SU-DHL-6 (cell line): ENCODE measurements at regions not wholly inside any gene's neighbourhood (a gene's known extent, or its start where the extent isn't known, plus 50 kb on each side); places are given as distances from the start of the nearest gene placed in this dataset.
"Not testable (repeated sequence)": the region's sequence is repeated elsewhere in the genome, so short reads cannot be mapped to it uniquely, and the experiment has no call there.

ENCODE experiments used
- H2AFZ ChIP-seq: fragments of 200-600 bp; sonication (generic); 2 replicates; pipeline ENCODE4 v1.6.1; 2014; ENCODE audit warnings: low read depth, mild to moderate bottlenecking, moderate library complexity, mixed read lengths, antibody characterized with exemption, low read length; ENCODE audit not compliant: severe bottlenecking
- H3F3A ChIP-seq: fragments of 200-600 bp; shearing (Covaris generic); 2 replicates; pipeline ENCODE4 v1.6.0; 2016; ENCODE audit warnings: antibody characterized with exemption, mild to moderate bottlenecking; ENCODE audit not compliant: insufficient read depth
- H3K27ac ChIP-seq: fragments of 200-600 bp; sonication (generic); 2 replicates; pipeline ENCODE4 v1.5.1; 2016; ENCODE audit warnings: low read depth, mild to moderate bottlenecking, low read length, moderate library complexity, mixed read lengths
- H3K27me3 ChIP-seq: fragments of 200-600 bp; sonication (generic), shearing (Covaris generic); 2 replicates; pipeline ENCODE4 v1.6.0; 2014; ENCODE audit warnings: mild to moderate bottlenecking, low read length
- H3K36me3 ChIP-seq: fragments of 200-600 bp; sonication (generic); 2 replicates; pipeline ENCODE4 v1.6.1; 2014; ENCODE audit warnings: mild to moderate bottlenecking, low read length, mixed read lengths
- H3K4me2 ChIP-seq: fragments of 300-600, 200-600 bp; shearing (Covaris generic), sonication (generic); 2 replicates; pipeline ENCODE4 v1.6.0; 2014; ENCODE audit warnings: low read length, low read depth, mild to moderate bottlenecking; ENCODE audit not compliant: poor library complexity, severe bottlenecking
- H3K4me3 ChIP-seq: fragments of 200-600 bp; sonication (generic); 2 replicates; pipeline ENCODE4 v1.5.1; 2014; ENCODE audit warnings: antibody characterized with exemption, low read length, mild to moderate bottlenecking, mixed read lengths; ENCODE audit not compliant: insufficient read depth, poor library complexity, severe bottlenecking
- H3K79me2 ChIP-seq: fragments of 200-600 bp; sonication (generic); 2 replicates; pipeline ENCODE4 v1.6.1; 2014; ENCODE audit warnings: mild to moderate bottlenecking, low read length, moderate library complexity; ENCODE audit not compliant: insufficient read depth
- H3K9ac ChIP-seq: fragments of 200-600 bp; sonication (generic); 2 replicates; pipeline ENCODE4 v1.7.0; 2014; ENCODE audit warnings: mild to moderate bottlenecking, low read length
- H3K9me2 ChIP-seq: fragments of 200-600 bp; sonication (generic); replicated peaks from 2 replicates; pipeline ENCODE4 v1.6.1; 2014; ENCODE audit warnings: low read length; ENCODE audit not compliant: insufficient read depth
- H3K9me3 ChIP-seq: fragments of 200-600 bp; sonication (generic); 2 replicates; pipeline ENCODE4 v1.6.1; 2014; ENCODE audit warnings: low read length, mixed read lengths; ENCODE audit not compliant: insufficient read depth
- H4K20me1 ChIP-seq: fragments of 200-600 bp; sonication (generic); 2 replicates; pipeline ENCODE4 v1.6.1; 2014; ENCODE audit warnings: low read depth, mild to moderate bottlenecking, antibody characterized with exemption, low read length, moderate library complexity, mixed read lengths
- EZH2phosphoT487 ChIP-seq: fragments of 200-600 bp; sonication (generic), shearing (Covaris generic); conservative IDR thresholded peaks from 2 replicates; pipeline ENCODE4 v1.6.1; 2018; ENCODE audit warnings: mild to moderate bottlenecking, antibody characterized with exemption, low read length, moderate library complexity, mixed read lengths
- TF ChIP-seq, protein P1 (sequence below): fragments of 200-600 bp; sonication (generic); IDR thresholded peaks from one replicate; pipeline ENCODE4 v1.5.1; 2017; ENCODE audit warnings: antibody characterized with exemption, mild to moderate bottlenecking, low read length, moderate library complexity; ENCODE audit not compliant: insufficient read depth, poor library complexity, severe bottlenecking

DNA sequence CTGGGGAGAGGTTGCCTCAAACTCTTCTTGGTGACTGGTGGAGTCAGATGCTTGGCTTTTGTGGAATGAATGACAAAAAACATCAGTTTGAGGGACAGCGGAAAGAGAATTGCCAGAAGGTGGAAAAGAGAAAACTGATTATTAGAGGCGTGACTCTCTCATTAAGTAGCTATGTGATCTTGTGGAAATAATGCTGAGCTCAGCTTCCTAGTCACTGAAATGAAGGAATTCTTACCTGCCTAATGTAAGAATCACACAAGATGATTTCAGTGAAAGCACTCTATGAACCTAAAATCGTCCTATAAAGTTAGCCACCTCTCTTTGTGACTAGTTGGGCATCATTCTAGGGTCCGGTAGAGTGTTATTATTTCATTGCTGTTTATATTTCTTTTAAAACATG, 498.8 kb downstream of the TMEM135 start:
- Histone ChIP-seq H3K27ac (no peak overlapping the region), H3K4me2 (no peak overlapping the region), H2AFZ (no peak overlapping the region), H3K9me2 (no peaks in the 10 kb centered on the region), H3F3A (no peaks in the 10 kb centered on the region), H3K27me3 (no peaks in the 10 kb centered on the region), H3K9ac (no peak overlapping the region), H3K36me3 (no peaks in the 10 kb centered on the region), H3K4me3 (no peak overlapping the region), H3K79me2 (no peaks in the 10 kb centered on the region), H3K9me3 (no peaks in the 10 kb centered on the region), H4K20me1 (no peaks in the 10 kb centered on the region)
- TF ChIP-seq, protein P1, sequence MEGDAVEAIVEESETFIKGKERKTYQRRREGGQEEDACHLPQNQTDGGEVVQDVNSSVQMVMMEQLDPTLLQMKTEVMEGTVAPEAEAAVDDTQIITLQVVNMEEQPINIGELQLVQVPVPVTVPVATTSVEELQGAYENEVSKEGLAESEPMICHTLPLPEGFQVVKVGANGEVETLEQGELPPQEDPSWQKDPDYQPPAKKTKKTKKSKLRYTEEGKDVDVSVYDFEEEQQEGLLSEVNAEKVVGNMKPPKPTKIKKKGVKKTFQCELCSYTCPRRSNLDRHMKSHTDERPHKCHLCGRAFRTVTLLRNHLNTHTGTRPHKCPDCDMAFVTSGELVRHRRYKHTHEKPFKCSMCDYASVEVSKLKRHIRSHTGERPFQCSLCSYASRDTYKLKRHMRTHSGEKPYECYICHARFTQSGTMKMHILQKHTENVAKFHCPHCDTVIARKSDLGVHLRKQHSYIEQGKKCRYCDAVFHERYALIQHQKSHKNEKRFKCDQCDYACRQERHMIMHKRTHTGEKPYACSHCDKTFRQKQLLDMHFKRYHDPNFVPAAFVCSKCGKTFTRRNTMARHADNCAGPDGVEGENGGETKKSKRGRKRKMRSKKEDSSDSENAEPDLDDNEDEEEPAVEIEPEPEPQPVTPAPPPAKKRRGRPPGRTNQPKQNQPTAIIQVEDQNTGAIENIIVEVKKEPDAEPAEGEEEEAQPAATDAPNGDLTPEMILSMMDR, result no peak
- TF ChIP-seq EZH2phosphoT487, result no peak

DNA sequence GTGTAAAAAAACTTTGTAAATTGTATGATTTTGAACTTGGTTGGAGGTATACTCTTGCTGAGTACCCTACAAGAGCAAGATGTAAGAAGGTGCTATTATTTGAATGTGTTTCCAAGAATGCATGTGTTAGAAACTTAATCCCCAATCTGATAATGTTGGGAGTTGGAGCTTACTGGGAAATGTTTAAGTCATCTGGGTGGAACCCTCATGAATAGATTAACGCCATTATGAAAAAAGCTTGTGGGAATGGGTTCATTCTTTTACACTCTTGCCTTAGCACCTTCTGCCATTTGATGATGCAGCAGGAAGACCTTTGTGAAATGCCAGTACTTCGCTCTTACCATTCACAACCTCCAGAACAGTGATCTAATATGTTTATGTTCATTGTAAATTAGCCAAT, 498.3 kb downstream of the TMEM135 start:
- Histone ChIP-seq H3K9me2 (no peaks in the 10 kb centered on the region), H4K20me1 (no peaks in the 10 kb centered on the region)
- TF ChIP-seq, protein P1, result no peak
- no peak for TF ChIP-seq EZH2phosphoT487

DNA sequence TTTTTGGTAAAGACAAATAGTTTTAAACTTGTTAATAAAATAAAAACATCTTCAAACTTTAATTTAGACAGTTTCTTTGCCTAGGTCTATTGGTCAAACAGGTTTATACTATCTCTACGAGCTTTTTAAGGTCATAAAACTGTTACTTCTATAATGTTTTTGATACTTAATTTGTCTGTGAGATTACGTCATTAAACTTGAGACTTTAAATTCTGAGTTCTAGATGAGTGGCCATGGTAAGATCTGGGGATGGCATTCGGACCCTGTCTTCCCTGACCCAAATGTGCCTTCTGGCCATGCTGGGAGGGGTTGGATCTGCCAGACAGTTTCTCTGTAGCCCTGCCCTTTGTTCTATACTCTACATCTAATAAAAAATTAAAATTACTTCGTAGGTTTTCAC, 497.8 kb downstream of the TMEM135 start:
- no peaks in the 10 kb centered on the region for H3K79me2 ChIP-seq
- H3K27ac ChIP-seq, result no peak overlapping the region
- no peaks in the 10 kb centered on the region for H3K9me2 ChIP-seq
- H3F3A ChIP-seq, result no peaks in the 10 kb centered on the region
- H3K9ac ChIP-seq, result no peak overlapping the region
- H3K4me3 ChIP-seq, result no peak overlapping the region
- no peak overlapping the region for H2AFZ ChIP-seq
- H4K20me1 ChIP-seq, result no peaks in the 10 kb centered on the region
- no peak for TF ChIP-seq EZH2phosphoT487
- TF ChIP-seq, protein P1, result no peak
- H3K9me3 ChIP-seq, result no peaks in the 10 kb centered on the region
- no peaks in the 10 kb centered on the region for H3K27me3 ChIP-seq
- H3K4me2 ChIP-seq, result no peak overlapping the region
- no peaks in the 10 kb centered on the region for H3K36me3 ChIP-seq

More for the DNA sequence above, 498.3 kb downstream of the TMEM135 start:
- H3K27ac ChIP-seq, result no peak overlapping the region
- H3K4me2 ChIP-seq, result no peak overlapping the region
- no peaks in the 10 kb centered on the region for H3K9me3 ChIP-seq
- H3F3A ChIP-seq, result no peaks in the 10 kb centered on the region
- no peak overlapping the region for H3K9ac ChIP-seq
- H3K79me2 ChIP-seq, result no peaks in the 10 kb centered on the region
- no peaks in the 10 kb centered on the region for H3K36me3 ChIP-seq
- H2AFZ ChIP-seq, result no peak overlapping the region
- no peaks in the 10 kb centered on the region for H3K27me3 ChIP-seq
- H3K4me3 ChIP-seq, result no peak overlapping the region

DNA sequence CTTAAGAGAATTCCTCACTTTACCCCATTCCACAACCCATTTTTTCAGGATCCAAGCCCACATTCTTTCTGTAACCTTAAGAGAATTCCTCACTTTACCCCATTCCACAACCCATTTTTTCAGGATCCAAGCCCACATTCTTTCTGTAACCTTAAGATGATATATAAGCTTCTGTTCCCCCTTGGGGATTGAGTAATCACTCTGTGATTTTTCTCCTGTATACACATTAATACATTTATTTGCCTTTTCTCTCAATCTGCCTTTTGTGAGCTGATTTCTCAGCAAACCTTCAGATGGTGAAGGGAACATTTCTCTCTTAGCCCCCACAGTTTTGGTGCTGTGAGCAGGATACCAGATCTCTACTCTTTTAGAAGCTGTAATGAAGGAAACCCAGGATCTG, 494.1 kb downstream of the TMEM135 start:
- H3K9me2 ChIP-seq, H3K9ac ChIP-seq, H3F3A ChIP-seq, H4K20me1 ChIP-seq, H2AFZ ChIP-seq, H3K9me3 ChIP-seq, H3K36me3 ChIP-seq, H3K4me2 ChIP-seq, H3K27me3 ChIP-seq, H3K27ac ChIP-seq, H3K79me2 ChIP-seq, H3K4me3 ChIP-seq: not testable (repeated sequence)
